GM12891 (cell line): ENCODE measurements at regions not wholly inside any gene's neighbourhood (a gene's known extent, or its start where the extent isn't known, plus 50 kb on each side); places are given as distances from the start of the nearest gene placed in this dataset.

Experiments
- POLR2A ChIP-seq: IDR thresholded peaks from 2 replicates; pipeline ENCODE4 v1.6.1; 2011; ENCODE audit warnings: low read depth, low read length, control low read depth
- POLR2AphosphoS5 ChIP-seq: IDR thresholded peaks from 2 replicates; pipeline ENCODE4 v1.6.1; 2011; ENCODE audit warnings: low read depth, low read length, control low read depth
- TAF1 ChIP-seq: IDR thresholded peaks from 2 replicates; pipeline ENCODE4 v1.6.1; 2011; ENCODE audit warnings: low read depth, low read length, control low read depth

DNA sequence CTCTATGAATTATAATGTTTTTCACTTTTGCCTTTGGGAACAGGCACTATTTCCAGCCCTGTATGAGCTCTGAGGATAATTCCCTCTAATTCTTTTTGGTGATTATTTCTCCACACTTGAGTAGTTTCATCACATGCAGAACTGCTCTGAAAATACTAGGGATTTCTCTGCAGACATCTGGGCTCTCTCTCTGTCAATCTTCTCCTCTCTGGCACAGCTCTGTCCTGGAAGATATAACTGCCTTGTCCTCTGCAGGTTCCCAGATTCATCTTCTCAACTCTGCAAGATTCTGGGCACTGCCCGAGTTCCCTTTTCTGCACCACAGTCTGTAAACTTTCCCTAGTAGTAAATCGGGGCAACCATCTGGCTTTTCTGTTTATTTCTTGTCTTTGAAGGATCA is 131.3 kb upstream of the FMN2 start:
- TF ChIP-seq POLR2A, result no peak
- TF ChIP-seq POLR2AphosphoS5, result no peak
- TF ChIP-seq TAF1, result no peak
